Glomerular visceral epithelial cell (primary cell): ENCODE measurements at regions not wholly inside any gene's neighbourhood (a gene's known extent, or its start where the extent isn't known, plus 50 kb on each side); places are given as distances from the start of the nearest gene placed in this dataset.
"Not testable (repeated sequence)": the region's sequence is repeated elsewhere in the genome, so short reads cannot be mapped to it uniquely, and the experiment has no call there.

ENCODE experiments used
- DNase-seq: peaks from one replicate; pipeline ENCODE4 v3.0.0-alpha.2; 2016; ENCODE audit errors: extremely low spot score

DNA sequence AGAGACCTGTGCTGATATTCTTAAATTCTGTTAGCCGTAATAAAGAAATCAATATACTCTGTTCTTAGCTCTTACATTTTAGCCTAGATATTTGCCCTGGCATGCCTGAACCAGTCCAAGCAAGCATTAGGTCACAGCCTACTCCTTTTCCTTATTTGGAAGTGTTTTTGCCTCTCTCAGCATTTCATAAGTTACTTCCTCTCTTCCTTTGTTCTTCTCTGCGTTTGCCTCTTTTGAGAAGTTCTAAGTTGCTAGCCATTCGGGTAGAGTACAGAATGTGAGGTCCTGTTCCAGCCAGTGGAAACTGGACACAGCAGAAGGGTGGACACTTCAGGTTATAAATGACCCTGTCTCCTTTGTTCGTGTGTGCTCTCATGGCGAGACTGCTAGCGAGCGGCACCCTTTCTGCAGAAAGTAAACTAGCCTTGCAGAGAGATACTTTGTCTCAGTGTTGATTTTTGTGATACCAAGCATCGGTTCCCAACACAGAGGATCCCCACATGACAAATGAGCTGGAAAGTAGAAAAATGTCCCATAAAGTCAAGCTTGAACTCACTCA is 75.0 kb upstream of the FAM153A start:
- DNase-seq, result not testable (repeated sequence)

DNA sequence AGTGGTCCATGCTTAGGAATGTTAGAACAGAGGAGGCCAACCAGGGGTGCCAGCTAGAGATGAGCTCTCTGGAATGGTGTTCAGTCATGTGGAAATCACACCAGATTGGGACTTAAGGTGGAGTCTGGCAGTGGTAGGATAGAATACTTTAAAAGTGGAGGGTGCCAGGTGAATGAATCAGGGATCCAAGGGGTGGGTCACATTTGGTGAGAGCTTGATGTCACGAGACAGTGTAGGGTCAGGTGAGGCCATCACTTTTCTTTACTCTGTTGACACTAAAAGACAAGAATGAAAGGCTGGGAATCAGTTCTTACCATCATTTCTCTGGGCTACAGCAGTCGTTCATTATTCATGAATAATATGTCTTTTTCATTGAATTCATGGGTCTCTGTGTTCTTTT is 73.8 kb upstream of the FAM153A start:
- not testable (repeated sequence) for DNase-seq

DNA sequence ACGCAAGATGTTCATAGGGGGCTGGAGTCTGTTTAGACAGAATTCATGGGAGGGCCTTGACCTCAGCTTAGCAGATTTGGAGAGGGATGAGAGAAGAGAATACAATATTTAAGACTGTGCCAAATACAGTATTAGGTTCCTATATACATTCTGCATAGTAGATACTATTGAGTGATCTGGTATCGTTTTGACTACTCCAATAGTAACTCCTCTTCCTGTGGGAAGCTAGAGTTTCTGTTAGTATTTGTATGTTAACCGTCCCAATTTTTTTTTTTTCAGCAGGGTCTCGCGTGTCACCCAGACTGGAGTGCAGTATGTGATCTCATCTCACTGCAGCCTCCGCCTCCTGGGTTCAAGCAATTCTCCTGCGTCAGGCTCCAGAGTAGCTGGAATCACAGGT is 65.2 kb upstream of the FAM153A start:
- not testable (repeated sequence) for DNase-seq

DNA sequence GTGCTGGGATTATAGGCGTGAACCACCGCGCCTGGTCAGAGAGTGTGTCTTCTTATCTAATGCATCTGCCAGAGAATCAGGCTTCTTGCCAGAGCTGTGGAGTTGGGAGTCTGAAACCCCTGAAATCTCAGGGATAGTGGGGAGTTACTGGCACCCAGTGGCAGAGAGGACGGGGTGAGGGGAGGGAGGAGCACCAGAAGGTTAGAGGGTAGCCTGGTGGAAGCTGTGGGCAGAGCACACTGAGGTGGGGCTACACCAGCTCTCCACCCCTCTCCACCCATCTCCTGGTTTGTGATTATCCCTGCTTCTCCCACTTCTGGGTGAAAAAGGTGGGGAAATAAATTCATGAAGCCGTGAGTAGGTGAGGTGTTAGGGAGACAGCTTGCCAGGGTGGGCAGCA is 63.9 kb upstream of the FAM153A start:
- not testable (repeated sequence) for DNase-seq

DNA sequence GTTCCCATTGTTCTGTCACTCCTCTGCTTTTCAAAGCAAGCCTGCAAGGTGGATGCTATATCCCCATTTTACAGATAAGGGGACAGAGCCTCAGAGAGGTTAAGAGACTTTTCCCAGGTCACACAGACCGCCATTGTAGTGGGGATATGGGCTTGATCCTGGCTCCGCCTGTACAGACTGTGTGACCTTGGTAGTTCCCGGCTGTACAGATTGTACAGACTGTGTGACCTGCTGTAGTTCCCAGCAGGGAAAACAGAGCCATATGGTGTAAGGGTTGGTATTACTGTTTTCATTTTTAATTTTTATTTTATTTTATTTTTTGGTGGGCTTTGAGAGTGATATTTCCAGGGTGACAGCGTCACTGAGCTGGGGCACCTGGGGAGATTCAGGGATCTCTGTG is 63.2 kb upstream of the FAM153A start:
- not testable (repeated sequence) for DNase-seq

DNA sequence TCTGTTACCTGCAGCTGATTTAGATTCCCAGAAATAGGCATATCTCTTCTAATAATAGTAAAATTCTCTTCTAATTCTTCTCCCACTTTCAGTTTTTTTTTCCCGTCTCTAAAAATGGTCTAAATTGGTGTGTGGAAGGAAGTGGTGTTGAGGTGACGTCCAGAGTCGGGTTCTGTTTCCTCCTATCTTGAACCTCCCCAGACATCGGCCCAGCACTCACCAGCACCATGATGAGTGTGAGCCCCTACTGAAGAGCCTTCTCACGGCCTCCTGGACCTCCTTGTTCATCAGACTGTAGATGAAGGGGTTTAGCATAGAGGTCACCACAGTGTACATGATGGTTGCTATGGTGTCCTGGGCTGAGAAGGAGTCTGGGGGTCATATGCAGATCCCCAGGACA is 53.5 kb upstream of the FAM153A start:
- not testable (repeated sequence) for DNase-seq
